Thyroid gland (tissue), 4 donors: ENCODE measurements at regions not wholly inside any gene's neighbourhood (a gene's known extent, or its start where the extent isn't known, plus 50 kb on each side); places are given as distances from the start of the nearest gene placed in this dataset.

ENCODE experiments used
- CTCF ChIP-seq, 6 experiments: fragments of 200-600 bp in 3 of 6; fragments of 450-650 bp in 3 of 6; sonication (generic) in 3 of 6; IDR thresholded peaks; one replicate each; pipeline ENCODE4 v1.5.1; 2016 to 2019; ENCODE audit warnings: antibody characterized with exemption in 6 of 6, mild to moderate bottlenecking in 2 of 6, inconsistent platforms in 1 of 6, moderate library complexity in 1 of 6
- POLR2A ChIP-seq, 2 donors: fragments of 450-650 bp; IDR thresholded peaks; one replicate each; pipeline ENCODE4 v1.6.1; 2017; ENCODE audit warnings: antibody characterized with exemption in 2 of 2, mild to moderate bottlenecking in 2 of 2, moderate library complexity in 1 of 2

- TF ChIP-seq CTCF (IDR thresholded peaks at IDR 0.05) (no peak), POLR2A (IDR thresholded peaks at IDR 0.05) (no peak)
These were observed 79.0 kb upstream of the TCF7L2 start for GRCh38 chr10:112871021-112871420.
